ENCODE measurements at regions not wholly inside any gene's neighbourhood (a gene's known extent, or its start where the extent isn't known, plus 50 kb on each side); places are given as distances from the start of the nearest gene placed in this dataset.

DNA sequence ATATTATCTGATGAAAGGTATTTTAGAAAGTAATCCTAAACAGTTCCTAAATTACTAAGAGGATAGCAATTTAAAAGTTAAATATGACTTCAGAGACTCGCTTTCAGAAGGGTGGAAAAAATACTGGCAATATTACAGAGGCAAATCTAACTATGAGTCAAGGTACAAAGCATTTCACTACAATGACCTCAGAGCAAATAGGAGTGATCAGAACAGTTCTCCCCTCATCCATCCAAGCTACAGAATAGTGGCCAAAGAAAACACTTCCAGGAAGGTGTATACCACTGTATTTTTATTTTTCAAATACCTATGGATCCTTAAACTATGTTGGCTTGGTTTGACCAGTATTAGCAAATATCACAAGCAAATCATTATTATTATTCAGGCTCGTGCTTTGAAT is 112.8 kb upstream of the ODAD2 start:
- TF ChIP-seq, protein P1, sequence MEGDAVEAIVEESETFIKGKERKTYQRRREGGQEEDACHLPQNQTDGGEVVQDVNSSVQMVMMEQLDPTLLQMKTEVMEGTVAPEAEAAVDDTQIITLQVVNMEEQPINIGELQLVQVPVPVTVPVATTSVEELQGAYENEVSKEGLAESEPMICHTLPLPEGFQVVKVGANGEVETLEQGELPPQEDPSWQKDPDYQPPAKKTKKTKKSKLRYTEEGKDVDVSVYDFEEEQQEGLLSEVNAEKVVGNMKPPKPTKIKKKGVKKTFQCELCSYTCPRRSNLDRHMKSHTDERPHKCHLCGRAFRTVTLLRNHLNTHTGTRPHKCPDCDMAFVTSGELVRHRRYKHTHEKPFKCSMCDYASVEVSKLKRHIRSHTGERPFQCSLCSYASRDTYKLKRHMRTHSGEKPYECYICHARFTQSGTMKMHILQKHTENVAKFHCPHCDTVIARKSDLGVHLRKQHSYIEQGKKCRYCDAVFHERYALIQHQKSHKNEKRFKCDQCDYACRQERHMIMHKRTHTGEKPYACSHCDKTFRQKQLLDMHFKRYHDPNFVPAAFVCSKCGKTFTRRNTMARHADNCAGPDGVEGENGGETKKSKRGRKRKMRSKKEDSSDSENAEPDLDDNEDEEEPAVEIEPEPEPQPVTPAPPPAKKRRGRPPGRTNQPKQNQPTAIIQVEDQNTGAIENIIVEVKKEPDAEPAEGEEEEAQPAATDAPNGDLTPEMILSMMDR (IDR thresholded peaks at IDR 0.05), result no peak
- TF ChIP-seq POLR2AphosphoS5 (IDR thresholded peaks at IDR 0.05), result no peak
- TF ChIP-seq POLR2A (IDR thresholded peaks at IDR 0.05), result no peak
